ENCODE measurements at regions not wholly inside any gene's neighbourhood (a gene's known extent, or its start where the extent isn't known, plus 50 kb on each side); places are given as distances from the start of the nearest gene placed in this dataset.

DNA sequence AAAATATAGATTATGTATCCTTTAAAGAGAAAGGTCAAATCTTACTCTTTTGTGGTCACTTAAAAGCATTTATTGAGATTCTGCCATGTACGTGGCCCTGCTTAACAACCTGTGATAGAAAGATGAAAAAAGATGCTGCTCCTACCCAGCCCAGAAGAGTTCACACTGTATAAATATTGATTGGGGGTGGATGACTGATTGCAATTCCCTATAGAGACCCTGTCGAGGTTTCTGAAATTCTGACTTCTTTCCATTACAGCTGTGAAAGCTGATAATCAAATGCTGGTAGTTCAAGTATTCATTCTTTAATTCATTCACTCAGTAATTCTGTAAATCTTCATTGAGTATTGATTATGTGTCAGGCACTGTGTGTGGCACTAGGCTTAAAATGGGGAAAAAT lies 114.1 kb upstream of the CHL1 start:
- no peak for DNase-seq

DNA sequence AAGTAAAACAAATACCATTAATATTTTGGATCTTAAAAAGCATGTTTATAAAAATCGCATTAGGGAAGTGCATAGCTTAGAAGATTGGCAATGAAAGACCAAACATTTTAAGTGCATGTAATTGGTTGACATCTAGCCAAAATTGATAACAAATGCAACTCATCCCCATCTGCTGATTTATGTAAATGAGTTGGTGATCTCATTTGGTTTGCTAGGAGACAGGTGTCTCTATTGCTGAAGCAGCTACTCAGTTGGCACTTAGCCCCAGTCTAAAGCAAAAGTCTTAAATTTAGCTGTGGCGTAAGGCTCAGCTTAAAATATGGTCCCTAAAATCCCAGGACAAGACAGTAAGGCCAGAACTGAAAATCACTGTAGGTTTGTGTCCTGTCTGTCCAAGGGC lies 113.5 kb upstream of the CHL1 start:
- no peak for DNase-seq

DNA sequence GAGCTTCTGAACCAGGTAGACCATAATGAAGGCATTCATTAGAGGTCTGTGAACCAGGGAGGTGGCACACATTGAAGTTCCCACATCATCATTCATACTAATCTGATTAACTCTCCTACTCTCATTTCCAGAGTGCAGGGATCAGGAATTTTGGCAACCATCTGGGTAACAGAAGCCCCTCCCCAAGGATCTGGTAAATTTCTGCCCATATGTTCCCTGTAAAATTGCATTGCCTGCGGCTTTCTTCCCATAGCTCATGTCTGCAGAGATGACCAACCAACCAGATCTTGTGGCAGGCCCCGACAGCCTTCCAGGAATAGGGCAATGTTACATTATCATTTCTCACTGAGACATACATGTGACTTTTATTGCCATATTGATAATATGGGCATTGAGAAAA lies 111.4 kb upstream of the CHL1 start:
- no peak for DNase-seq

DNA sequence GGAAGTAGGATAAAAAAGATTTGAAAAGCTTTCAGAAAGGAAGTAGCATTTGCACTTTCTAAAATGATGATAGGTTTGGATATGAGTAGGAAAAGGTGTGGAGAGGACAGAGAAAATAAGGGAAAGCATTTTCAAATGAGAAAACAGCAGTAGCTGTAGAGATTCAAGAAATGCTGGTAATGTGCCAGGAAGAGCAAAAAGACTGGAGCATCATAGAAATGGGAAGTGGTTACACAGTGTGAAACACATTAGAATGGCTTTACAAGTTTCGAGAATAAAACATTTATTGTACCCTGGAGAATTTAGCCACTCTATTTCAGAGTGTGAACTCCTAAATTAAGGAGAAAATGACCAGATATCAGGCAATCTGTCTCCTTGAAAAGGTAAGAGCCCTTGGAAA lies 108.3 kb upstream of the CHL1 start:
- no peak for DNase-seq

DNA sequence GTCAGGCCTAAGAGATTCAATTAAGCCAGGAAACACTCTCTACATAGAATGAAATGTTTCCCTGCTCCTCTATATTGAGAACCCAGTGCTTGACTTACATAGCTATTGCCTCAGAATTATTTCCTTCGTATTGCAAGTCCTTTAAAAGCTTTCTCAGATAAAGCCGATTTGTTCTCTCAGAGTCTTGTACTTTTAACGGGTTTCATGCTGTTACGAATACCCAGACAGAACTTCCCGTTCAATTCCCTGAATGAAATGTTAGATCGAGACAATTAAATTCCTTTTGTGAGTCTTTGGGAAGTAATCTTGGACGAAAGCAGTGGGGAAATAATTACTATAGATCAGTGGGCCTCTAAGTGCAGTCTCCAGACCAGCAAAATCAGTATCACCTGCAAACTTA lies 102.8 kb upstream of the CHL1 start:
- no peak for DNase-seq

DNA sequence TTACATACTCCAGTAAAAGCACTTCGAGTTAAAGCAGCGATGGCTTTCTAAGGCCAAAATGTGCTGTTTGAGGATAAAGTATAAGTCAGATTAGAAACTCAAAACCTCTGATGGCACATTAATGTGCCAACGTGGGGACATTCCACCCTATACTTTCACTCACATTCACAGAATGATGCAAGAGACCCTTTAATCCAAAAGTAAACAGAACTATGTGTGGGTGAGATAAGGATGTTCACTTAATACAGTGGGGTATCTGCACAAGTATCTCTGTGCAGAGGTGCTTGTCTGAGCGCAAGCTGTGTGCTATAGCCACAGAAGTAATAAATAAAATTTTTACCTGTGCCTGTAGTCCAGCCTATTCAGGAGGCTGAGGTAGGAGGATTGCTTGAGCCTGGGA lies 100.3 kb upstream of the CHL1 start:
- DNase-seq = no peak

DNA sequence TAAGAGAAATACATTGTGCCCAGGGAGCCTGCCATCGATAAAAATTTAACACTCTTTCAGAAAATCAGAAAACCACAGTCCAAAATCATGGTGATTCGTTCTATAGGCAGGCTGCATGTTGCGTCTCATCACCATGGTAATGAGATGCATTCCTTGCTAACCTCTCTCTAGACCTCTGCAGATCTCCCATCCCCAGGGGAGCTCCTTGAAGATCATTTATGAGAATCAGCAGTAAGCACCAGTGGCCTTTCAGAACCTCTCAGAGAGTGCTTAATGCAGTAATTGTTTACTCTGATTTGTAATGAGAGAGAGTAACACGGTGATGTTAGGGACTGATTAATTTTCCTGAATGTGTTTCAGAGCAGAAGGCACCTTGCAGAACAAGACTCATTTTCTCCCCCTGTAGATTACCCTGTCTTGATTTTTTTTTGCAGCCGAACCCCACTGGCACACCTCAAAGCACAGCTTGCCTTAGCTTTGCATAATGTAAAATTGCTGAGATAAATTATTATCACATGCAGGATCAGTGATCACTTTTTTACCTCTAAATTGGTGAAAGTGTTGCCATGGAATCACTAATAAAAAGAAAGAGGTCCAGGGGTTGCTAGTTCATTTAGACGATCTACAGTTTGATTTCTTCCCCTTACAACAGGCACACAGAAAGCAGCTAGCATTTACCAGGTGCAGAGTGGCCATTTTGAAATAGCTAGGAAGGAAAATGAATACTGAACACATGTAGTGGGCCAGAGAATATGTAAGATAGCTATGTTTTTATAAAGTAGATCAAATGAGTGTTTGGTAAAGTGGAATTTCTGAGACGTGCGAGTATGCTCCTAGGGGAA lies 98.9 kb upstream of the CHL1 start:
- no peak for DNase-seq

DNA sequence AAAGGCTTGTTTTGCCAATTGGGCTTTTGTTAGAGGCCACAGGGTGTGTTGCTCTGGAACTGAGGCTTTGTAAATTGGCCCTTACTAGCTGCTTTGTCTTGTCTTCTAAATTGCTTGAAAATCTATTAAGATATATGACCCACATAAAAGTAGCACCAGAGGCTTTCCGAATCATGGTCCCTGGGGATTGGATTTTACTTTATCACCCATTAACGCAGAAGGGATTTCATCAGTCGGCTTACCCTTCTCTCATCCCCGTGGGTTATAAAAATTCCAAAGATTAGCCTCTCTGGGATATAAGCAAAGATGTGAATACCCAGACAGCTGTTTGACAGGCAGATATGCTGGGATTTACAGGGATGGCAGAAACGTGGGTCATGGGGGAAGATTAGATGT lies 98.3 kb upstream of the CHL1 start:
- no peak for DNase-seq

DNA sequence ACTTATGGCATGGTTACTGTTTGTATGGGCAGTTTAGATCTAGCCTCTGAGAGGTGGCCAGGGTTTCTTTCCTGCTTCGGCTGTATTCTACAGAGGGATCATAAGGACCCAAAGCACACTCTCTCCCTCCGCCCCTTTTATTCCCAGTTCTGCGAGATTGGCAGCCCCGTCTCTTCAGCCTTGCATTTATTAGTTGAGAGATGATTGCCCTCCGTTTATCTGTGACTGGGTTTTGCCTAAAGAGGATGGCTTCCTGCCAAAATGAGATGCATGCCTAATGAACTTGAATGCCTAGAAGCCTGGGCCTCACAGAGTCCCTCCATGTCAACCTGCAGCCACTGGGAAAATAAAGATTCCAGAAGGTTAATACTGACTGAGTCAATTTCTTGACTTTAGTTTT lies 97.1 kb upstream of the CHL1 start:
- no peak for DNase-seq

DNA sequence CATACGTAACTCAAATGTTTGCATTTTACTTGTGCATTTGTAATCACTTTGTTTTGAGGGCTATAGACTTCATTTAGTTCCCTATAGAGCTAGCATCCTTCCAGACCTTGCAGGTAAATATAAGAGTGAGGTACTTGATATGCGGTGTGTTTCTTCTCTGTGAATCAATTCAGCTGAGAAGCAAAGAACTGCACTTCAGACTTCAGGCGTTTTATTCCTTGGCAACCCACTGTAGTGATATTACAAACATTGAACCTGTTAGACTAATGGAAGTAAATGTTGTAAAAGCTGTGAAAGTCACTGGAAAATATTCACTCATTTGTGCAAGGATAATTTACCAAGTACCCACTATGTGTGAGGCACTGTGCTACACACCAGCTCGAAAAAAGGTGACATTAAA lies 94.1 kb upstream of the CHL1 start:
- no peak for DNase-seq

DNA sequence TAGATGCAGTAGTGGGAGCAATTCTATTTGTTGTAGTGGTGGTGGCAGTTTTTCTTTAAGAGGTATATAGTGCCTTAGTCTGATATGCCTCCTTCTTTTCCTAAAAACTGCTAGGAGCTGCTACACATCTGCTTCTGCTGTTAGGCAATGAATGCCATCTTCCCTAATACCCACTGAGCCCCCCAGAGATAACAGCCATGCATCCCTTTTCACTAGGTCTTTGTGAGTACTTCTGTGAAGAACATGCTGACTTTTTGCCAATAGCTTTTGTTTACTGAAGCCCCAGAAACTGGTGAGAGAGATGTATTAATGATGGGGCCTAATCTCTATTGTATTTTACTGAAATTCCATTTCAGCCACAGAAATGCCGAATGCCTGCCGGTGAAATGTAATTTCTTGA lies 92.6 kb upstream of the CHL1 start:
- DNase-seq = no peak

DNA sequence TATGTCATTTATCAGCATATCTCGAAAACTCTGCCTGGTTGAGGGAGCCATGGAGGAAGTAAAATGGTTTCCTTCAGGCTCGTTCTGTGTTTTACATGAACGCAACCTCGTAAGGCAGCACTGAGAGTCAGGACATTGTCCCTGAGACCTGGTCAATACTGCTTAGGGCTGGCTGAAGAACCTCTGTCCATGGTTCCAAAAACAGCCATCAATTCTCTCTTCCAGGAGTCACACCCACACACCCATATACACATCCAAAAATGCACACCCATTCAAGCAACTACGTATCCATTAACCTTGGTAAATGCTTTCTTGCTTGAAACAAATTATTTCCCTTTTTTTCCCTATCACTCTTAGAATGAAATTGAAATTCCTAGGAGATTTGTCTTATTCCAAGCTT lies 91.0 kb upstream of the CHL1 start:
- DNase-seq = no peak

DNA sequence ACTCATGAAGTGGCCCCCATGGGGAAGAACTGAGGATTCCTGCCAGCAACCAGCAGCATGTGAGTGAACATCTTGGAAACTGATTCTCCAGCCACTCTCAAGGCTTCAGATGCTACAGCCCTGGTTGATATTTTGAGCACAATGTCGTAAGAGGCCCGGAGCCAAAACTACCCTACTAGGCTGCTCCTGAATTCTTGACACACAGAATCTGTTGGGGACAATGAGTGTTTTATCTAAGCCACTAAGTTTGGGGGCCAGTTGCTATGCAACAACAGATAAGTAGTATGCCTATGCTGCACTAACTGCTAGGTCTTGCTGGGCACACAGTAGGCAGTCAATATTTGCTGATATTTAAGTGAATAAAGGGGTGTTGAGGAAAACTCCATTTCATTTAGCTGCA lies 89.9 kb upstream of the CHL1 start:
- DNase-seq = no peak

DNA sequence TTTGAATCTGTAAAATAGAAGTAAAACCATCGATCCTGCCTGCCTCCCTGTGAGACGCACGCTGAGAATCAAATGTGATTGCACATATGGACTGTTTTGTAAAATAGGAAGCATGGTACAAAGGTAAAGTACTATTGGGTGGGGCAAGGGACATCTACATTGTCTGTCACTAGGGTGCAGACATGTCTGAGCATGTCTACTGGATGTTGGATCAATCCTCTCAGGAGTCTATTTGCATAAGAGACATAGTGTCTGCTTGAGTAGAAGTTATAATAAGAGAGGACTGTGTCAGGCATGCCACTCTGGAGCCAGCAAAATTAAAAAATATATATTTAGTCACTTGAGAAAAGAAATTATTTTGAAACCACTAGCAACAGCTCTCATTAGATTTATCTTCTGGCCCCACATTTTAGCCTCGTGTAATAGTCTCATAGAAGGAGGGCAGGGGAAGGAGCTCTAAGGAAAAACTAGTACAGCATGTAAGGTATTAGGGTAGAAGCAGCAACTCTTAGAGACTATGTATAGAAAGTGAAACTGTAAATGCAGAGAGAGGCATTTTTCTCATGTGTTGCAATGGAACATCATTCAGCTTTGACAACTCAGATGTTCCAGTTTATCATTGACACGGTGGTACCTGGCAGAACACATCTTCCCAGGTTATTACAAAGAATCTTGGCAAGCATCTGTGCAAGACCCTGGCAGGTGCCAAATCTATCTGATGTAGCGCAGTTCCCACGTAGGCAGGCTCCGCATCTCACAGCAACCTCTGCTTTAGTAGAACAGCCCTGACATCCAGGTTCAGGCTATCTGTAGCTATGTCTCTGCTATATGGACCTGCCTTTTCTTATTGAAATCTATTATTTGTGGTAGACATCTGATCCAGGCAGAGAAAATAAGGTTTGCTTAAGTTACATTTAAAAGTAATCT lies 85.2 kb upstream of the CHL1 start:
- DNase-seq = no peak

DNA sequence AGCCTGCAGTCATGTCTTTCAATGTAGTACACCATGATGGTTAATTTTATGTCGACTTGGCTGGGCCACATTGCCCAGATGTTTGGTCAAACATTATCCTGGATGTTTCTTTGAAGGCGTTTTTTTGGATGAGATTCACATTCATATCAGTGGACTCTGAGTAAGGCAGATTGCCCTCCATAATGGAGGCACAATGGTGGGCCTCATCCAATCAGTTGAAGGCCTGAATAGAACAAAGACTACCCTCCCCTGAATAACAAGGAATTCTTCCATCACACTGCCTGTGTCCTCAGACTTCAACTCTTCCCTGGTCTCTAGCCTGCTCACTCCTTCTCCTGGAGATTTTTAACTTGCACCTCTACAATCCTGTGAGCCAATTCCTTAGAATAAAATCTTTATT lies 83.8 kb upstream of the CHL1 start:
- no peak for DNase-seq

DNA sequence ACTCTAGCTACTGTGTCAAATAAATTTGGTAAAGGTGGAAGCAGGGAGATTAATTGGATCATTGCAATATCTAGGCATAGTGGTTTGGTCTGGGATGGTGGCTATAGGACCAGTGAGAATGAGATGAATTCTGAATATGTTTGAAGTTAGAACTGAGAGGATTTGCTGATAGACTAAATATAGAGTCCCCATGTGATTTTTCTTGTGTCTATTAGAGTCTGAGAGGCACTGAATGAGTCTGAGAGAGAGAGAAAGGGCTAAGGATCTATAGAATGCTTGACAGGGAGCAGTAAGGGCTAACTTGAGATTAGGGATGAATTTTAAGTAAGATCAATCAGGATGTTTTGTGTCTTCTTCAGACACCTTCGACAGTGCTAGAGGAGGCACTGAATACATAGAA lies 77.9 kb upstream of the CHL1 start:
- no peak for DNase-seq

DNA sequence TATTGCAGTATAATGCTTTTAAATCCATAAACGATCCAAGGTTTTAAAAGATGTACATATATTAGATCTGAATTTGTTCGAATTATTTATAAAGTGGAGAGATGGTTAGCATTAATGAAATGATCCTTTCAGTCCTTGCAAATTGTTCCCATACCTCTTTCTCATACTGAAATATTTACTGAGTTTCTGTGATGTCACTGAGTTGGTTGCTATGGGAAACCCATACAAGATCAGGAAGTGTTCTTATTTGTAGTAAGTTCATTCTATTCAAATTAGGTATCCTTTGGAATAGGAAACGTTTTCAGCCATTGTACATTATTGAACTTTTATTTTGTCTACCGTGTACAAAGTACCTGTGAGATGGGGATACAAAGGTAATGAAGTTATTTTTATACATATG lies 73.2 kb upstream of the CHL1 start:
- DNase-seq = no peak

DNA sequence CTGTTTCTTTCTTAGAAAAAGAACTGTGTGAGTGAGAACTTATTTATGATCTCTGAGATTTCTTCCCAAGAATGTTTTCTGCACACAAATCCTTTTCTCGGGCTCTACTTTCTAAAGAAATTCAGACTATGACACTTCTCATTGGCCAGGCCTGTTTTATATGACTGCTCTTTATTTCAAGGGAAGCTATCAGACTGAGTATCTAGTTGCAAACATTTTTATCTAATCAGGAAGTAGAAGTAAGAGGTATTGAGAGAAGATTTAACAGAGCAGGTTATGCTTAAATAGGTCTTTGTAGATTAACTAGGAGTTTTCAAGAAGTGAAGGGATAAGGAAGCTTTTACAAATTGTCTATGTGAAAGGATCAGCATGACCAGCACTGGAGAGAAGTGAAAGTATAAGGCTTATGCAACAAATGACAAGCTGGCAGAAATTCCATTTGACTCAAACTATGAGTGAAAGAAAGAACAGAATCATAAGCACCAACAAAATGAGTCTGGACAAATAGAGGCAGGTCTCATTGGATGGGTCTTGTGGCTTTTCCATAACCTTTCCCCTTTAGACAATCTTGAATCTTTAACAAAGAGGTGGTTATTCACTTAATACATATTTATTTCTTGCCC lies 71.9 kb upstream of the CHL1 start:
- no peak for DNase-seq

DNA sequence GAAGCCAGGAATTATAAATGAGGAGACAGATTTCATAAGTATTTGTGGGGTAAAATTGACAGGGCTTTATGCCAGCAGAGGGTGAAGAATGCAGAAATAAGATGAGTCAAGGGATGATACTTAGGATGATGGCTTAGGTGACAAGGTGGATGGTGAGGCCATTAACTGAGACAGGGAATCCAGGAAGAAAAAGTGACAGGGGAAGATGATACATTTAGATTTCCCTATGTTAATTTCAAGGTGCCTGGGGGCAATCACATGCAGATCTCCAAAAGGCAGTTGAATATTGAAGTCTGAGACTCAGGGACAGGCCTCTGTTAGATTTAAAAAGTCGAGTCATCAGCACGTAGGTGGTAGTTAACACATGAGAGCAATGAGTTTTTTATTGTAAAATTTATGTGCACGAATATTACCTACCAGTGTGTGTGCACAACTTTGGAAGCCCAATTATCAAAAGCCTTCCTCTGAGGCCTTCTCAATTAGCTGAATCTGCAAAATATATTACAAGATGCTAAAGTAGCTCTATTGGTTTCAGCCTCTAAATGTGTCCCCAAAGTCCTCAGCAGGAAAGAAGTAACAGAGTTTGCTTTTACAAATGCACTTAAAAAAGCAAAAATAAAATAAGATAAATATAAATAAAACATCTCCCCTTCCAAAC lies 67.9 kb upstream of the CHL1 start:
- DNase-seq = no peak

DNA sequence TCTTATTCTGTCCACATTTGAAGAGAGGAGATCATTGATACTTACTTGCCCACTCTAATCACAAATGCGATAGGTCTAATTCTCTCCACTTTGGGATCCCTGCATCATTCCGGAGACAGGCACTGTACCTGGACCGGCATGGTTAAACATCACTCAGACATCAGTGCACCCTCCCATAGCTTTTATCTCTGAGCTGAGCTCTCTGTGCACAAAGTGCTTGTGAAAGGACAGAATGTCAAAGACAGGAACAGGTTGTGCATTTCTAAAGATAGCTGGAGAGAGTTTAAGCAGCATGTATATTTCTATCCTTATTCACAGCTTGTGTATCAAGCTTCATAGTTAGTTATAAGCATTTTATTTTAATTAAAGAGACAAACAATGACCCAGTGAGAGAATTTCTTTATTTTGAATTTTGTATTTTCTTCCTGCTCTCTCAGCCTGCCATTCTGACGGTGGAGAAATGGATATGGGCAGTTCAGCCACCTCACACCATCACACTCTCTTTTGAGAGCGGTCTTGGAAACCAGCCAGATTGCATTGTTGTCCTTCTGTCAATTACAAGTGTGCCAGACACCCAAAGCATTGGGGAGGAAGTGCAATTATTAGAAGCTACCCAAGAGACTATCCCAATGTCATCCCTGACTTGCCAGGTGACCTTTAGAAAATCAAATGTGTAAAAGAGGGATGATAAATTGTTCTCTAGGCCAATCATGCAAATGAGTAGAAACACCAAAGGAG lies 65.2 kb upstream of the CHL1 start:
- DNase-seq = no peak

DNA sequence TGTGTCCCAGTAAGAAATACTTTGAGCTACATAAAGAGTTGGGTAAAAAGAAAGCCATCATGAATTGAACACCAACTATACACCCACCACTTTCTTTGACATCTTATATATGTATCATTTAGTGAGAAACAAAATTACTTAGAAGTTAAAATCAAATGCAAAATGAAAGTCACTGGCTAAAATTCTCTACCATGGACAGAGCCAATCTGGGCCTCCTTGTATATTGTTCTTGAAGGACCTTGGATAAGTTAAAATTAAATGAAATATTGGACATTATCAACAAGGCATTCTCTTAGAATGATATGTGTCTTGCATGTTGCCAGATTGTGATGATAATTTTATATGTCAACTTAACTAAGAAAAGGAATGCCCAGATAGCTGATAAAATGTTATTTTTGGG lies 64.2 kb upstream of the CHL1 start:
- DNase-seq = no peak

DNA sequence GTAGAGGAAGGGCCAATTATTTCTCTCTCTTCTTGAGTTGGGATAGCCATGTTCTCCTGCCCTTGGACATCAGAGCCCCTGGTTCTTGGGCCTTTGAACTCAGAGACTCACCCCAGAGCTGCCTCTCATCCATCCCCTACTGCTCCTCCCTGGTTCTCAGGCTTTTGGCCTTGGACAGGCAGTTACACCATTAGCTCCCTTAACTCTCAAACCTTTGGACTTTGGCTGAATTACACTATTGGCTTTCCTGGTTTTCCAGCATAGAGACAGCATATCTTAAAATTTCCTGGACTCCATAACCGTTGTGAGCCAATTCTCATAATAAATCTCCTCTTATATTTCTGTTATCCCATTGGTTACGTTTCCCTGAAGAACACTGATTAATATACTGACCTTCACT lies 63.7 kb upstream of the CHL1 start:
- DNase-seq = no peak
